GM13976 (cell line): ENCODE measurements at regions not wholly inside any gene's neighbourhood (a gene's known extent, or its start where the extent isn't known, plus 50 kb on each side); places are given as distances from the start of the nearest gene placed in this dataset.
"Not testable (repeated sequence)": the region's sequence is repeated elsewhere in the genome, so short reads cannot be mapped to it uniquely, and the experiment has no call there.

Experiments used
- DNase-seq: peaks from one replicate; pipeline ENCODE4 v3.0.0; 2012; ENCODE audit warnings: low spot score
- CTCF ChIP-seq: IDR thresholded peaks from 2 replicates; pipeline ENCODE4 v1.5.1; 2012; ENCODE audit warnings: borderline replicate concordance, mild to moderate bottlenecking; ENCODE audit not compliant: insufficient read depth; ENCODE audit errors: extremely low read depth, missing control alignments, control extremely low read depth
- in situ Hi-C: fragments of 300-500 bp; cut with MboI; formaldehyde crosslinking; loops from one replicate; pipeline ENCODE4 v1.12.0; 2022; ENCODE audit warnings: low sequenced_read_pairs, mixed read lengths, inconsistent platforms; ENCODE audit not compliant: unreplicated experiment

- in situ Hi-C loops = no loop called here
Measured at GRCh38 chr6:144954241-144954556, 669.1 kb downstream of the UTRN start.

GRCh38 chr6:144955392-144955791 lies 670.3 kb downstream of the UTRN start:
- in situ Hi-C loops = no loop called here
- no peak for DNase-seq
- TF ChIP-seq CTCF = no peak

More at GRCh38 chr6:144954241-144954556, 669.1 kb downstream of the UTRN start:
- TF ChIP-seq CTCF = no peak
- DNase-seq = no peak

- no peak for TF ChIP-seq CTCF
- no peak for DNase-seq
- in situ Hi-C loops = no loop called here
Measured at GRCh38 chr6:144955859-144956258, 670.7 kb downstream of the UTRN start.

GRCh38 chr6:144956697-144957096 lies 671.6 kb downstream of the UTRN start:
- in situ Hi-C loops, DNase-seq: not testable (repeated sequence)

GRCh38 chr6:144957236-144957937 lies 672.3 kb downstream of the UTRN start:
- TF ChIP-seq CTCF = no peak
- no peak for DNase-seq
- in situ Hi-C loops = no loop called here

- no peak for DNase-seq
- TF ChIP-seq CTCF = no peak
- in situ Hi-C loops = no loop called here
Measured at GRCh38 chr6:144969154-144969553, 684.0 kb downstream of the UTRN start.

GRCh38 chr6:144969602-144970272 lies 684.6 kb downstream of the UTRN start:
- TF ChIP-seq CTCF = no peak
- in situ Hi-C loops = no loop called here
- DNase-seq = no peak

GRCh38 chr6:144977250-144977864 lies 692.2 kb downstream of the UTRN start:
- DNase-seq, in situ Hi-C loops: not testable (repeated sequence)
